Activated naive CD8-positive, alpha-beta T cell (primary cell): ENCODE measurements at regions not wholly inside any gene's neighbourhood (a gene's known extent, or its start where the extent isn't known, plus 50 kb on each side); places are given as distances from the start of the nearest gene placed in this dataset.
"Not testable (repeated sequence)": the region's sequence is repeated elsewhere in the genome, so short reads cannot be mapped to it uniquely, and the experiment has no call there.

Experiments
- H3K27ac Mint-ChIP-seq: one replicate; pipeline ENCODE4 v1.8.0; 2021; ENCODE audit warnings: mixed read lengths
- H3K27me3 Mint-ChIP-seq: one replicate; pipeline ENCODE4 v1.8.0; 2021; ENCODE audit warnings: mixed read lengths
- H3K36me3 Mint-ChIP-seq: one replicate; pipeline ENCODE4 v1.8.0; 2021; ENCODE audit warnings: mixed read lengths
- H3K4me1 Mint-ChIP-seq: one replicate; pipeline ENCODE4 v1.8.0; 2021; ENCODE audit warnings: low read depth, mixed read lengths
- H3K4me3 Mint-ChIP-seq: one replicate; pipeline ENCODE4 v1.8.0; 2021; ENCODE audit warnings: mild to moderate bottlenecking, mixed read lengths
- H3K9me3 Mint-ChIP-seq: one replicate; pipeline ENCODE4 v1.8.0; 2021; ENCODE audit warnings: low read depth, mixed read lengths

DNA sequence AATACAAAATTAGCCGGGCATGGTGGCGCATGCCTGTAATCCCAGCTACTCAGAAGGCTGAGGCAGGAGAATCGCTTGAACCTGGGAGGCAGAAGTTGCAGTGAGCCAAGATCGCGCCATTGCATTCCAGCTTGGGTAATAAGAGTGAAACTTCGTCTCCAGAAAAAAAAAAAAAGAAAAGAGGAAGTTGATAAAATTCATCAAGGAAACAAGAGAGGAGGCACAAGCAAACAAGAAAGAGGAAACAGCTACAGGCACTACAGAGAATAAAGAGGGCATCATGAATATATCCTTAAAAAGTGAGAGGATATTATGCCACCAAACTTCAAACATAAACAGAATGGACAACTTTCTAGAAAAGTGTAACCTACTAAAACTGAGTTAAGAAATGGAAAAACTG is 98.3 kb downstream of the NIBAN1 start:
- not testable (repeated sequence) for H3K4me1 Mint-ChIP-seq, H3K4me3 Mint-ChIP-seq, H3K27ac Mint-ChIP-seq, H3K27me3 Mint-ChIP-seq, H3K36me3 Mint-ChIP-seq, H3K9me3 Mint-ChIP-seq

DNA sequence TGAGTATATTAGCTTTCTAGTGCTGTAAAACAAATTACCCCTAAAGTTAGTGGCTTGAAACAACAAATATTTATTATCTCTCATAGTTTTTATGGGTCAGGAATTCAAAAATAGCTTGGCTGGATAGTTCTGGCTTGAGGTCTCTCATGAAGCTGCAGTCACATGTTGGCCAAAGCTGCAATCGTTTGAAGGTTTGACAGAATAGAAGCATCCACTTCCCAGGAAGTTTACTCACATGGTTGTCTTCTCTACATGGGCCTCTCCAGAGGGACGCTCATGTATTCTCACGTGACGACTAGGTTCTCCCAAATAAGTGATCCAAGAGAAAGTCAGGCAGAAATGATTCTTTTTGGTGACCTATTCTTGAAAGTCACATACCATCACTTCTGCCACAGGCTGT is 99.1 kb downstream of the NIBAN1 start:
- Mint-ChIP-seq H3K36me3 (peaks cover 2% of the 10 kb centered on the region), H3K27me3 (no peaks in the 10 kb centered on the region), H3K27ac (no peak overlapping the region), H3K9me3 (peaks cover 5% of the 10 kb centered on the region), H3K4me3 (no peak overlapping the region), H3K4me1 (no peaks in the 10 kb centered on the region)

DNA sequence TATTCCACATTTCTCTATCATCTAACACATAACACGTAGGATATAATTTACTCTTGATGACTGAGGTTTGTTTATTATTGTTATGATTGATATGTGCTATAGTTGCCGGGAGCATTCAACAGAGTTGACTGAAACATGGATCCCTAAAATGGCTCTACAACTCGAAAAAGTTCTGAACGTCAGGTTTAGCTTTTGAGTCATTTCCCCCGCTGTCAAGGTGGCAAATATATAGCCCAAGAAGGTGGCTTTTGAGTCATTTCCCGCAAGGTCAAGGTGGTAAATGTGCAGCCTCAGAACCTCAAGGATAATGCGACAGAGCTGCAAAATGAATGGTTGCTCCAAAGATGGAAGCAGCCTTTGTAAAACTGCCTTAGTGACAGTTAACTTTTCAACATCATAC is 104.0 kb downstream of the NIBAN1 start:
- peaks cover 5% of the 10 kb centered on the region for H3K9me3 Mint-ChIP-seq
- no peak overlapping the region for H3K27ac Mint-ChIP-seq
- no peaks in the 10 kb centered on the region for H3K27me3 Mint-ChIP-seq

DNA sequence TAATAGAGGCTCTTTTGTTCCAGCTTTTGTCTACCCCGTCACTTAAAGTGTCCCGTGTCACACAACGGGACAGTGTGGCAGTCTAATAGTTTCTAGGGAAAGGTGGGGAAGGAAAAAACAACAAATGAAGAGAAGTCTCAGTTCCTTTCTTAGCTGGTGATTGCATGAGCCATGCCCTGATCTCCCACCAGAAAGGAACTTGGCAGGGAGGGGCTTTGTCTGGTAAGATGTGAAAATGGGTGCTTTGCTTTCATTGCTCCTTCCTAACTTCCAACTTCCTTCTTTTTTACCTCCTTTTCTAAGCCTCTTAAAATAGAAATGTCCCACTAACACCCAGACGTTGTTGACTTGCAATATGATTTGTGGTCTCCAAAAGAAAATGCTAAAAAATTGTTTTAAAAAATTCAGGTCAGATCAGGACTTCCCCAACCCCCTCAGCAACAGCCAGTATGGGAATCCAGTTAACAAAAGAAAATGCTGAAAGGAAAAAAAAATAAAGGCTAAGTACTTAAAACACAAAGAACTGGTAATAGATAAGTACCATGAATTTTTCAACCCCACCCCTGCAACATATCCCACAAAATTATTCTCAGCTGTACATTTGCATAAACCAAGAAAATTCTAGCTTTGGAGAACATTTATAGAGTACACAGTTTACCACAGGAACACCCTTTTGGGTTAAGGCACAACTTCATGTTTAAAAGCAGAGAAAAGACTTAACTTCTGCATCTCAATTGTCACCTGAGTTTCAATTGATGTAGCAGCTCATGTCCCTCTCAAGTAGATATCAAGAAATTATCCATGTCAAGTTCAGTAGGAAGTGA is 106.2 kb downstream of the NIBAN1 start:
- H3K9me3 Mint-ChIP-seq = peaks cover 3% of the 10 kb centered on the region
- peak overlapping the region; percentile 87 for H3K27ac Mint-ChIP-seq
- H3K4me1 Mint-ChIP-seq = peaks cover 35% of the 10 kb centered on the region
- peaks cover 11% of the 10 kb centered on the region for H3K36me3 Mint-ChIP-seq
- H3K4me3 Mint-ChIP-seq = peak overlapping the region; percentile 60
- no peaks in the 10 kb centered on the region for H3K27me3 Mint-ChIP-seq

More for the DNA sequence above, 104.0 kb downstream of the NIBAN1 start:
- peaks cover 31% of the 10 kb centered on the region for H3K4me1 Mint-ChIP-seq
- H3K36me3 Mint-ChIP-seq = peaks cover 4% of the 10 kb centered on the region
- no peak overlapping the region for H3K4me3 Mint-ChIP-seq

DNA sequence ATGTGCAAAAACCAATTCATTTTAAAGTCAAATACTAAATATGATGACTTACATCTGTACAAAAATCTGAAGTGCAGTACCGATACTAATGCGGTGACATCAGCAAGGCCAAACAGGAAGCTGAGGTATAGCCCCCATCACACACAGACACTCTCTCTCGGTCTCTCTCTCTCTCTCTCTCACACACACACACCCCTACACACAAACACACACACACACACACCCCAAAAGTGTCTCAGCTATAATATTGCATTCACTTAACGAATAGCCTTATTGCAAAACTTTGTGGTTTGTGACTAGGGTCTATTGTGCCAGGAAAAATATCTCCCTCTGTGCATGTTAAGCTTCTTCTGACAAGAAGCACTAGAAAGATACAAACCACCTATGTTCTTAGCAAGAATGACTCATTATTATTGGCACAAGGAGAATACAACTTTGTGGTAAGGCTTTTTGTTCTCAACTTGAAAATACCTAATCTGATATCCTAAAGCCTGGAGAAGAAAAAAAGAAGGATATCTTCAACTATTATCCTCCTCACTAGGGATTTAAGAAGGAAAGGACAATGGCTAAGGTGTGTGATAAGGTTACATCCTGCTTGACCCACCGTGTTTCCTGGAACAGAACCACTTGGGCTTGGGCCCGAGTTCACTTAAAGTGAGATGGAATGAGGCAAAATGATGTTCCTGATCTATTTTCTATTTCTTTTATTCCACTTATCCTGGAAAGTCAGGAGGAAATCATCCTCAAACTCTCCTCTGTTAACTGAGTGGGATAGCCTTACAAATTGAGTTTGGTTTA is 107.1 kb downstream of the NIBAN1 start:
- peaks cover 3% of the 10 kb centered on the region for H3K9me3 Mint-ChIP-seq
- H3K4me3 Mint-ChIP-seq = peak overlapping the region; percentile 60
- H3K27me3 Mint-ChIP-seq = no peaks in the 10 kb centered on the region
- peak overlapping the region; percentile 87 for H3K27ac Mint-ChIP-seq
- peaks cover 14% of the 10 kb centered on the region for H3K36me3 Mint-ChIP-seq
- peaks cover 35% of the 10 kb centered on the region for H3K4me1 Mint-ChIP-seq

DNA sequence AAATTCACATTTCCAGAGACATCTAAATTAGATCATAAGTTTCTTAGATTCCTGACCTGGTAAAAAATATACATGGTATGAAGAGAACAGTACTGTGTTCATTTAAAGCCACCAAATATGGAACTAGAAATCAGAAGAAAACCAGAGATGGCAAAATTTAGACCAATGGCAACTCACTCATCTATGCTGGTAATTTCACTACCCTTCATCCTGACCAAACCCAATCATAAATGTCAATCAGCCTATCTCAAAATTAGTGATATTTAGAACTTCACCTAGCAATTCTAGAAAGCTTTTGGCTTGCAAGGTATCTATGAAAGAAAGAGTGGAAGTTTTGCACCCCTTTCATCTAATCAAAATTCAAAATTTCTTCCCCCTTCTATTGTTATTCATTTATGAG is 107.7 kb downstream of the NIBAN1 start:
- peaks cover 12% of the 10 kb centered on the region for H3K36me3 Mint-ChIP-seq

DNA sequence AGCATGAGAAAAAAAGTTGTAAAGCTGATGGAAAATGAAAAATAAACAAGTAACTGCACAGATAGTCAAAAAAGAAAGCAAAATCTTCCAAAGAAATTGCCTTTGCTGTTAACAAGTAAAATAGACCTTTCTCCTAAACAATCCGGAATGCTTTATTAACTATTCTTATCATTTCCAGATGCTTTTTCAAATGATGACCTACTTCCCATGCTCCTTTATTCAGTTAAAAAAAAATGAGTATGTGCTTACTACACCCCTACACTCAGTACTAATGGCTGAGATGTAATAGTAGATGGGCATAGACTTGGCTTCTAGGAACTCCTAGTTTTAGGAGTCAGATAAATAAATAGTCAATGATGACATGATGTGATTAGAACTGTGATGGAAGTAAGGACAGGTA is 108.5 kb downstream of the NIBAN1 start:
- H3K4me3 Mint-ChIP-seq = peak overlapping the region; percentile 60
- H3K27ac Mint-ChIP-seq = peak overlapping the region; percentile 71
- H3K27me3 Mint-ChIP-seq = no peaks in the 10 kb centered on the region
- peaks cover 3% of the 10 kb centered on the region for H3K9me3 Mint-ChIP-seq
- H3K36me3 Mint-ChIP-seq = peaks cover 12% of the 10 kb centered on the region
- H3K4me1 Mint-ChIP-seq = peaks cover 35% of the 10 kb centered on the region

More for the DNA sequence above, 107.7 kb downstream of the NIBAN1 start:
- Mint-ChIP-seq H3K4me1 (peaks cover 35% of the 10 kb centered on the region), H3K9me3 (peaks cover 3% of the 10 kb centered on the region), H3K27ac (peak overlapping the region; percentile 87), H3K4me3 (peak overlapping the region; percentile 60), H3K27me3 (no peaks in the 10 kb centered on the region)

DNA sequence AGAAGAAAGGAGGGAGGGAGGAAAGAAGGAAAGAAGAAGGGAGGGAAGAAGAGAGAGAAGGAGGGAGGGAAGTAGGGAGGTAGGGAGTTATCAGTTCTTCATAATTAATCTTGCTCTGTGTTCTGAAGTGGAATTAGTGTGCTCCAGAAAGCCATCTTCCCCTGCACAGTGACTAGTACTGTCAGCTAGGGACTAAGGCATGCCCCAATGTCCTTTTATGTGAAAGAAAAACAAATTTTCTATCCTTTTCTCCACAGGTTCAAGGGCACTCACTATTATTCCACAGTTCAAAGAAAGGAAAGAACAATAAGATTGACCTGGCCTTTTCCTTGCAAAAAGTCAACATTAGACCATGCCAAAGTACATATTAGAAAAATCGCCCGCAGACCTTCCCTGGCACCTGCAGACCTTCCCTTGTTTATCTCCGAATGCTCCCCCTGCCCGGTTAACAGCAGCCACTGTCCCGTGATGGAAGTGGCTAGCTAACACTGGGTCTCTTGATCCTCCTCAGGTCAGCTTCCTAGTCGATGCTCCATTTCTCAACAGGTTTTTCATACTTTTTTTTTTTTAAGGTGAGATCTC is 107.2 kb upstream of the EDEM3 start:
- Mint-ChIP-seq H3K27ac (no peak overlapping the region), H3K27me3 (no peaks in the 10 kb centered on the region), H3K4me1 (peaks cover 18% of the 10 kb centered on the region), H3K4me3 (no peak overlapping the region), H3K36me3 (peaks cover 12% of the 10 kb centered on the region), H3K9me3 (peaks cover 3% of the 10 kb centered on the region)

DNA sequence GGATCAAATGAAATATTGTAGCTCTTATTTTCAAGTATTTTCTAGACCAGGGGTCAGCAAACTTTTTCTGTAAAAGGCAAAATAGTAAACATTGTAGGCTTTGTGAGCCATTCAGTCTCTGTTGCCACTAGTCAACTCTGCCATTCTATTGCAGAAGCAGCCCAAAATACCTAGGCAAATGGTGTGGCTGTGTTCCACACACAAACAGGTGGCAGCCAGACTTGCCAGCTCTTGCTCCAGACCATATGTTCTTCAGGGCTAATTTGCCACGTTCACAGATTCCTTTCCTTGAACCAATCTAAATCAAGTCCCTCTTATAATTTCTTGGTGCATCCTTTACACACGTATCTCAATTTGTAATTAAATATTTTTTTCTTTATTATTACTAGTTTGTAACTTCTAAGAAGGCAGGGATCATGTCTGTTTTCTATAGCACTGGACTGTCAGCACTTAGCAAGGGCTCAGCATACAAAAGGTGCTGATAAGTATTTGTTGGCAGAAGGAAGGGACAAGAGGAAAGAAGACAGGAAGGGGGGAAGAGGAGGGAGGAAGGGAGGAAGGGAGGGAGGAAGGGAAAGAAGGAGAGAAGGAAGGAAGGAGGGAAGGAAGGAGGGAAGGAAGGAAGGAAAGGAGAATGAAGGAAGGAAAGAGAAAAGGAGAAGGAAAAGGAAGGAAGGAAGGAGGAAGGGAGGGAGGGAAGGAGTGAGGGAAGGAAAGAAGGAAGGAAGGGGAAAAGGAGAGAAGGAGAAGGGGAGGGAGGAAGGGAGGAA is 106.5 kb upstream of the EDEM3 start:
- Mint-ChIP-seq H3K9me3 (peaks cover 3% of the 10 kb centered on the region), H3K4me1 (peaks cover 11% of the 10 kb centered on the region), H3K27ac (no peak overlapping the region), H3K27me3 (no peaks in the 10 kb centered on the region), H3K4me3 (no peak overlapping the region), H3K36me3 (peaks cover 12% of the 10 kb centered on the region)

DNA sequence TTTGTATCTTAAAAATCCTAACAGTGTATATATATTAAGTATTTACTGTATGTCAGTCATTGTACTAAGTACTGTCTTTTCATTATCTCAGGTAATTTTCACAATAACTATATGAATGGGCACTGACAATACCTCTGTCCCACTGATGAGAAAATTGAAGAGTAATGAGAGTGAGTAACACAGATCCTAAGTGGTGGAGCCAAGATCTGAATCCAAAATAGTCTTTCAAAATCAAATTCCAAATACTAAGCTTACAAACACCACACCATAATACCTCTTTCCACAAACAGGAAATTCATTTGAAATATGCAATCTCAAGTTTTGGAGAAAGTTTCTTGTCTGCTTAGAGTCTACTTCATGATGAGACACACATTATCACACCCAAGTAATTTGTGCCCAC is 105.9 kb upstream of the EDEM3 start:
- Mint-ChIP-seq H3K36me3 (peaks cover 10% of the 10 kb centered on the region), H3K4me1 (peaks cover 4% of the 10 kb centered on the region), H3K27ac (no peak overlapping the region), H3K4me3 (no peak overlapping the region), H3K9me3 (peaks cover 3% of the 10 kb centered on the region), H3K27me3 (no peaks in the 10 kb centered on the region)

DNA sequence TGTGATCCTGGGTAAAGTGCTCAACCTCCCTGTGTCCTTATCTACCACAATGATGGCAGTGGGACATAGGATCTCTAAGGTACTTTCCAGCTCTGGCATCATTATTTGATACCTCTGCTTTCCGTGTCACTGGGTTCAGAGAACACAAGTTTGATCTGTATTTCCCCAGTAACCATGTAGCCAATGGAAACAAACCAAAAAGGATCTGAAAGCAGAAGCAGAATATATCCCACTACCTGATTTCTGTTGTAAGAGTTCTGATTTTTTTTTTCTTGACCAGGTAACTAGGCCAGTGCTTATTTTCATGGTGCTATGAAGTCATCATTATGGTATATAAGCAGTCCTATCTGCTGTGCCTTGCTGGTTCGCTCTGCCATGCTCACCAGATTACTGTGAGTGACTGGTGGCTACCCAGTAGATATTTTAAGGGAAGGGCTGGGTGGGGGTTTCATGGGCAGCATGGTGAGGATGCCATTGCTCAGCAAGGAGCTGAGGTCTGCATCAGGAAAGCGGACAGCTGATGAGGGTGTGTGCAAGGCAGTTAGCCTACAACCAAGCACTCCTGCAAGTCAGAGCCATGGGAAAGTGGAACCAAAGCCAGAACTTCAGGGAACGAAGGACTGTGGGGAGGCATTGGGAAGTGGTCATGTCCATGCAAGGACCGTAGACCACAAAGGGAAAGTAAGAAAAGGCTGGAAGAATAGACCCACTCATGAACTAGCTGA is 104.9 kb upstream of the EDEM3 start:
- no peaks in the 10 kb centered on the region for H3K27me3 Mint-ChIP-seq
- peaks cover 6% of the 10 kb centered on the region for H3K36me3 Mint-ChIP-seq
- H3K4me3 Mint-ChIP-seq = no peak overlapping the region
- H3K27ac Mint-ChIP-seq = no peak overlapping the region
- H3K4me1 Mint-ChIP-seq = no peaks in the 10 kb centered on the region
- H3K9me3 Mint-ChIP-seq = no peaks in the 10 kb centered on the region

DNA sequence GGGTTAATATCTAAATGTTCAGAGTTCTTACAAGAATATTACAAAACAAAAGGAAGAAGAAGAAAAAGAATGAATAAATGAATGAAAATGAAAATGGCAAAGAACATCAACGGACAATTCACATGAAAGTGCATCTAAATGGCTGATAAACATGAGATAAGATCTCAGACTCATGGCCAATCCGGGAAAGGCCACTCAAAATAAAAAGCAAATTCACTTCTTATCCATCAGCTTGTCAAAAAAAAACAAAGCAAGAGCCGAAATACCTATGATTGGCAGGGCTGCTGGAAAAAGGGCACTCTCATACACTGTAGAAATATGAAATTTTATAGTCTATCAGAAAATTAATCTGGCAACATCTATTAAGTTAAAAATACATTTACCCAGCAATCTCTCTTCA is 103.6 kb upstream of the EDEM3 start:
- Mint-ChIP-seq H3K4me1 (no peaks in the 10 kb centered on the region), H3K36me3 (peaks cover 3% of the 10 kb centered on the region), H3K27ac (no peak overlapping the region), H3K9me3 (no peaks in the 10 kb centered on the region), H3K27me3 (no peaks in the 10 kb centered on the region), H3K4me3 (no peak overlapping the region)

DNA sequence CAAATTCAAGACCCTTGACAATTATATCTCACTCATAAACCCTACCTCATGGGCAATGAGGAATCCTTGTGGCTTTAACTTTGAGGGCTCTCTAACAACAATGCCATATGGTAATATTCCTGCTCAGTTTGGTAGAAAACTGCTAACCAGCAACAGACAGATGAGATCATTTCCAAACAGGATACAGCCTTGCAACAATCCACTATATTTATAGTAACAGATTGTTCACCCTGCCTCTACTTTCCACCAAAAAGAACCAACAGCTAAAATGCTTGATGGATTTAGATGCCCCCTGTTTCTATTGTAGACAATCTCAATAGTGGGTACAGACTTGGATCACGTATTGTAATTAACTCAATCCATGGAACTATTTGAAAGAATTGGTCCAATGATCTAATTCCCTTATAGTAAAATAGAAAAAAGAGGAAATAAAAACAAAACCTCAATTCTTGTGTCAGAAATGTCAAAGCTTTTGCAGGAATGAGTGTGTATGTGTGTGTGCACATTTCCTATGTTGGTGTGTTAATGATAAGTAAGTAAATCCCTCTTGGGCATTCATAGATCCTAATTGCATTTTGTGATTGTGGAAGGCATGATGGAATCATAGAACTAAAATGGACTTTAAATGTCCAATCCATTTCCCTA is 100.0 kb upstream of the EDEM3 start:
- Mint-ChIP-seq H3K36me3 (no peaks in the 10 kb centered on the region), H3K4me3 (no peak overlapping the region), H3K4me1 (no peaks in the 10 kb centered on the region), H3K9me3 (no peaks in the 10 kb centered on the region), H3K27me3 (no peaks in the 10 kb centered on the region), H3K27ac (no peak overlapping the region)

DNA sequence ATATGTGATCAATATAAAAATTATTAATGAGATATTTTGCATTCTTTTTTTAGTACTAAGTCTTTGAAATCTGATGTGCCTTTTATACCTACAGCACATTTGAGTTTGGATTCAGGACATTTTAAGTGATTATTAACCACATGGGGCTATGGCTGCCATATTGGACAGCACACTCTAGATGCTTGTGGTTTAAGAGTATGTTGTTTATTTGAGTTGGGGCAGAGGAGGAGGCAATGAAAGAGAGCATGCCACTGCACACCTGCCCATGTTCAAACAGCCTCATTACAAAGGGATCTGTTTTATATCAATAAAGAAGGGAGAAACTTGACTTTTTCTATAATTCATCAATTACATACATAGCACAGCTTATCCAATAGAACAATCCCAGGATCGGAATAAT is 99.4 kb upstream of the EDEM3 start:
- no peaks in the 10 kb centered on the region for H3K4me1 Mint-ChIP-seq
- no peak overlapping the region for H3K27ac Mint-ChIP-seq
- H3K4me3 Mint-ChIP-seq = no peak overlapping the region
- H3K9me3 Mint-ChIP-seq = no peaks in the 10 kb centered on the region
- H3K27me3 Mint-ChIP-seq = no peaks in the 10 kb centered on the region
- no peaks in the 10 kb centered on the region for H3K36me3 Mint-ChIP-seq
